Heart left ventricle (tissue), 16 donors: ENCODE measurements at regions not wholly inside any gene's neighbourhood (a gene's known extent, or its start where the extent isn't known, plus 50 kb on each side); places are given as distances from the start of the nearest gene placed in this dataset.
"Not testable (repeated sequence)": the region's sequence is repeated elsewhere in the genome, so short reads cannot be mapped to it uniquely, and the experiment has no call there.

ENCODE experiments used
- ATAC-seq, 4 donors: fragments of 200-7000 bp; cut with Tn5 transposase; one replicate each; pipeline ENCODE4 v1.9.1; 2020 to 2022; ENCODE audit warnings: moderate library complexity in 4 of 4, mild to moderate bottlenecking in 3 of 4, moderate number of reproducible peaks in 1 of 4
- DNase-seq, 5 donors: peaks; one replicate each; pipeline ENCODE4 v3.0.0-alpha.2; 2020
- H3K27ac ChIP-seq, 12 donors: fragments of 200-600 bp; sonication (generic) in 4 of 12; one replicate each; pipeline versions ENCODE4 v1.5.0 to v1.8.0; 2016 to 2022; ENCODE audit warnings: mild to moderate bottlenecking in 2 of 12
- H3K27me3 ChIP-seq, 9 donors: fragments of 200-600 bp; sonication (generic) in 2 of 9; one replicate each; pipeline versions ENCODE4 v1.5.1 to v1.8.0; 2016 to 2022; ENCODE audit warnings: mild to moderate bottlenecking in 3 of 9
- H3K36me3 ChIP-seq, 9 donors: fragments of 200-600 bp; sonication (generic) in 2 of 9; one replicate each; pipeline versions ENCODE4 v1.5.0 to v1.8.0; 2018 to 2022; ENCODE audit warnings: mild to moderate bottlenecking in 2 of 9
- H3K4me1 ChIP-seq, 12 donors: fragments of 200-600 bp; sonication (generic) in 4 of 12; one replicate each; pipeline versions ENCODE4 v1.5.0 to v1.8.0; 2016 to 2022; ENCODE audit warnings: mild to moderate bottlenecking in 3 of 12
- H3K4me3 ChIP-seq, 12 donors: fragments of 200-600 bp; sonication (generic) in 4 of 12; one replicate each; pipeline versions ENCODE4 v1.5.0 to v1.8.0; 2017 to 2022; ENCODE audit warnings: mild to moderate bottlenecking in 9 of 12, moderate library complexity in 4 of 12
- H3K9me3 ChIP-seq, 12 donors: fragments of 200-600 bp; sonication (generic) in 4 of 12; one replicate each; pipeline versions ENCODE4 v1.5.0 to v1.8.0; 2016 to 2022; ENCODE audit warnings: mild to moderate bottlenecking in 1 of 12
- POLR2A ChIP-seq, 2 donors: fragments of 450-650 bp; IDR thresholded peaks; one replicate each; pipeline ENCODE4 v1.6.1; 2017; ENCODE audit warnings: antibody characterized with exemption in 2 of 2, mild to moderate bottlenecking in 2 of 2, moderate library complexity in 2 of 2
- WGBS, 4 donors: extraction: QIAGEN DNeasy Blood & Tissue Kit in 2 of 4; methylation state at CpG; one replicate each; pipeline versions ENCODE4 v1.1.5 to v1.1.7; 2013 to 2018; 5-methylcytosine and 5-hydroxymethylcytosine counted together
- intact Hi-C, 10 donors: fragments of 100-400 bp; cut with DNase I; formaldehyde crosslinking; loops; one replicate each; pipeline versions ENCODE4 v1.11.1 to v1.14.2; 2022
- TF ChIP-seq, protein P1 (sequence below), 12 donors: fragments of 200-600 bp; sonication (generic) in 4 of 12; IDR thresholded peaks; one replicate each; pipeline versions ENCODE4 v1.5.0 to v1.8.0; 2018 to 2022; ENCODE audit warnings: antibody characterized with exemption in 12 of 12, mild to moderate bottlenecking in 5 of 12
- donor health status: ischemic (EF 13 %, LVEDD 7.1; RV severe dilation, severe dysfunction).
- donor health status: healthy with polysubstance abuse.
- donor health status: DM: no; HTN: yes; CAD: no.
- donor health status: DM: no; HTN: no; CAD: no.
- donor health status: ischemic (EF 25% LVEDD 6.9; RV normal size, moderate dysfunction).
- donor health status: ischemic (EF 25% LVEDD 5.7; RV mildly dilated, moderate dysfunction).
- donor health status: healthy.
- donor health status: DM: yes; HTN: yes; CAD: no.
- donor health status: ischemic (EF 35%, LVEDD 5.7; RV mildly dilated, moderate dysfunction).
- donor health status: nonischemic (EF 11% LVEDD 7.7; RV severe dilation, severe dysfunction).
- donor health status: DM: yes; HTN: yes; CAD: no.
- donor health status: PGD.
- donor health status: ischemic (EF 29% LVEDD 5.4; RV normal size, mild dysfunction).
- donor health status: nonischemic (EF 23%, LVEDD 6.1; RV moderate dilation, normal function).

DNA sequence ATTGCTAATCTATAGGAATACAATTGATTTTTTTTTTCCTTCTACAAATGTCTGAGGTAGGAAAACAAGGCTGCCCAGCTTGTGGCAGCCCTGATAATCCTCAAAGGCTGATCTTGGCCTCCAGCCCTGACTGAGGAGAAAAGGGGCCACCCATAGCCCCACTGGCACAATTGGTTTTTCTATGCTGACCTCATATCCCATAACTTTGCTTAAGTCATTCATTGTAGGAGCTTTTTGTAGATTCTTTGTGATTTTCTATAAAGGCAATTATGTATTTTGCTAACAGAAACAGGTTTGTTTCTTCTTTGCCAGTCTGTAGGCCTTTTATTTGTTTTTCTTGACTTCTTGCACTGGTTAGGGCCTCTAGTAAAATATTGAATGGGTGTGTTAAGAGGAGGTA, 80.2 kb upstream of the C15orf39 start:
- no peak for TF ChIP-seq POLR2A (IDR thresholded peaks at IDR 0.05)
- TF ChIP-seq, protein P1, sequence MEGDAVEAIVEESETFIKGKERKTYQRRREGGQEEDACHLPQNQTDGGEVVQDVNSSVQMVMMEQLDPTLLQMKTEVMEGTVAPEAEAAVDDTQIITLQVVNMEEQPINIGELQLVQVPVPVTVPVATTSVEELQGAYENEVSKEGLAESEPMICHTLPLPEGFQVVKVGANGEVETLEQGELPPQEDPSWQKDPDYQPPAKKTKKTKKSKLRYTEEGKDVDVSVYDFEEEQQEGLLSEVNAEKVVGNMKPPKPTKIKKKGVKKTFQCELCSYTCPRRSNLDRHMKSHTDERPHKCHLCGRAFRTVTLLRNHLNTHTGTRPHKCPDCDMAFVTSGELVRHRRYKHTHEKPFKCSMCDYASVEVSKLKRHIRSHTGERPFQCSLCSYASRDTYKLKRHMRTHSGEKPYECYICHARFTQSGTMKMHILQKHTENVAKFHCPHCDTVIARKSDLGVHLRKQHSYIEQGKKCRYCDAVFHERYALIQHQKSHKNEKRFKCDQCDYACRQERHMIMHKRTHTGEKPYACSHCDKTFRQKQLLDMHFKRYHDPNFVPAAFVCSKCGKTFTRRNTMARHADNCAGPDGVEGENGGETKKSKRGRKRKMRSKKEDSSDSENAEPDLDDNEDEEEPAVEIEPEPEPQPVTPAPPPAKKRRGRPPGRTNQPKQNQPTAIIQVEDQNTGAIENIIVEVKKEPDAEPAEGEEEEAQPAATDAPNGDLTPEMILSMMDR (IDR thresholded peaks at IDR 0.05), result no peak
- peaks cover 0 to 30% (median 11%) of the 10 kb centered on the region in 12 donors for H3K4me1 ChIP-seq
- ATAC-seq (no peak), DNase-seq (no peak)
- no peaks in the 10 kb centered on the region for H3K36me3 ChIP-seq
- H3K9me3 ChIP-seq, result peaks cover 0 to 7% (median 0%) of the 10 kb centered on the region in 12 donors
- intact Hi-C loops, result no loop called here
- no peaks in the 10 kb centered on the region for H3K27me3 ChIP-seq
- no peak overlapping the region for H3K27ac ChIP-seq
- H3K4me3 ChIP-seq, result no peak overlapping the region

DNA sequence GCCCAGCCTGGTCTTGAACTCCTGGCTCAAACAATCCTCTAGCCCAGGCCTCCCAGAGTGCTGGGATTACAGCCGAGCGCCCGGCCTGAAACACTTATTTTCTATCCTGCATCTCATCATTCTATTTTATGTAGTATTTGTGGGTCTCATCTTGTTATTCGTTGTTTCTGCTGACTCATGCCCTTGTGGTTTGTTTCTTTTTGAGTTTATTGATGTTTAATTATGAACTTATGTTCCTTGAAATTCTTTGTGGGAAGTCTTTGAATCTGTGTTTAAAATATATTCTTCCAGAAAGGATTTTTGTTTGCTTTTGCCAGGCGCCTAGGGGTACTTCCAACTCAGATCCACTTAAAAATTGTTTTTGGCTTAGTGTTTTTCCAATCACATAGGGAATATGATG, 78.3 kb upstream of the C15orf39 start:
- peak overlapping the region in 1 of 12 donors; percentile 77 for H3K27ac ChIP-seq
- 93 to 98% (median 95%) methylated on average over 5 of the region's 5 CpGs for WGBS, 4 donors
- no peak for DNase-seq

DNA sequence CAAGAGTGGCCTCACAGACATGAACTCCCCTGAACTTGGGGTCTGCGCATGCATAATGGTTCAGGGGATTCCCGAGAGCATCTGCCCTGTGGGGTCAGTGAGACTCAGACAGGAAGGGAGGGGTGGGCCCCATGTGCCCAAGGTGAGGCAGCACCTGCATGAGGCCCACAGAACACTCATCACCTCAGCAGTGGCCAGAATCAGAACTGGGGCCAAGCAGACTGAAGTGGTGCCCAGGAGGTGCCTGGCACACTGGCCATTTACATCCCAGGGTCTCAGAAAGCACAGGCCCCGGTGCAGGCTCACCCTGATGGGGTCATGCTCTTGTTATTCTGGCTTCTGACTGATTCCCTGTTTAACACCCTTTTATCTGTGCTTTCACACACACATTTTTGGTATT, 77.4 kb upstream of the C15orf39 start:
- Histone ChIP-seq H3K27ac (peak overlapping the region in 5 of 12 donors; percentile 62 to 84 (median 77)), H3K4me1 (peaks cover 0 to 37% (median 11%) of the 10 kb centered on the region in 12 donors)
- H3K9me3 ChIP-seq, DNase-seq, intact Hi-C loops, H3K36me3 ChIP-seq, ATAC-seq, H3K27me3 ChIP-seq, H3K4me3 ChIP-seq: not testable (repeated sequence)
- WGBS, 4 donors, result 89 to 92% (median 91%) methylated on average over 3 of the region's 3 CpGs

More for the DNA sequence above, 78.3 kb upstream of the C15orf39 start:
- Histone ChIP-seq H3K9me3 (no peaks in the 10 kb centered on the region), H3K4me1 (peaks cover 0 to 33% (median 11%) of the 10 kb centered on the region in 12 donors), H3K36me3 (no peaks in the 10 kb centered on the region), H3K4me3 (no peak overlapping the region), H3K27me3 (no peaks in the 10 kb centered on the region)
- TF ChIP-seq, protein P1 (IDR thresholded peaks at IDR 0.05), result no peak
- TF ChIP-seq POLR2A (IDR thresholded peaks at IDR 0.05), result no peak
- ATAC-seq, result no peak
- intact Hi-C loops, result no loop called here

DNA sequence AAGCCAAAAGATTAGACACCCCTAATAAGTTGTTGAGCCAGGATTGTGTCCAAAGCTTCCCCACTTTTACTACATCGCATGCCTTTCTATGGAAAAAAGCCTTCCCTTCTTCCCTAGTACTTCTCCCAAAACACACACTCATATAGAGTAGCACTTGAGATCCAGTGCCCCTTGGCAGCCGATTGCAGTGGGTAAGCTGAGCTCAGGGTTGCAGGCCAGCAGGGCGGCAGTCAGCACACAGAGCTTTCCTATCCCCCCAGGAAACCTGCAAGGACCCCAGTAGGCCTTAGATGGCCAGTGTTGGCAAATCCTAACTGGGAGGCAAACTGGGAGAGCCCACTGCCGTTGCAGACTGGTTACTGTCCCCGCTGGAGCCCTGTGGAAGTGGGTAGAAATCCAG, 75.7 kb upstream of the C15orf39 start:
- Histone ChIP-seq H3K4me1 (peaks cover 0 to 52% (median 11%) of the 10 kb centered on the region in 12 donors), H3K36me3 (no peaks in the 10 kb centered on the region), H3K27me3 (no peaks in the 10 kb centered on the region), H3K9me3 (no peaks in the 10 kb centered on the region), H3K4me3 (no peak overlapping the region), H3K27ac (peak overlapping the region in 1 of 12 donors; percentile 66)
- intact Hi-C loops, result loop anchor here in 1 of 10 donors (5.0 kb wide), 1 partner anchor 76 kb away; the partner anchor contains the start of gene C15orf39
- no peak for TF ChIP-seq POLR2A (IDR thresholded peaks at IDR 0.05)
- TF ChIP-seq, protein P1 (IDR thresholded peaks at IDR 0.05), result no peak
- 90 to 96% (median 95%) methylated on average over 3 to 5 of the region's 5 CpGs for WGBS, 4 donors
- ATAC-seq (no peak), DNase-seq (no peak)
